ENCODE measurements at regions not wholly inside any gene's neighbourhood (a gene's known extent, or its start where the extent isn't known, plus 50 kb on each side); places are given as distances from the start of the nearest gene placed in this dataset.

GRCh38 chr2:221883976-221884375 lies 311.9 kb upstream of the EPHA4 start:
- no peak for TF ChIP-seq CTCF (IDR thresholded peaks at IDR 0.05 in 8 of 11, conservative IDR thresholded peaks at IDR 0.05 in 3 of 11)
- TF ChIP-seq POLR2A (IDR thresholded peaks at IDR 0.05): no peak
- TF ChIP-seq POLR2AphosphoS5 (IDR thresholded peaks at IDR 0.05): no peak
